GM12875 (cell line): ENCODE measurements at regions not wholly inside any gene's neighbourhood (a gene's known extent, or its start where the extent isn't known, plus 50 kb on each side); places are given as distances from the start of the nearest gene placed in this dataset.

Source experiments
- H3K4me3 ChIP-seq: one replicate; pipeline ENCODE4 v1.5.1; 2011; ENCODE audit warnings: low read depth, low read length, control low read depth
- TF ChIP-seq, protein P1 (sequence below): IDR thresholded peaks from 2 replicates; pipeline ENCODE4 v1.5.1; 2011; ENCODE audit warnings: low read depth, mild to moderate bottlenecking, control low read depth, inconsistent platforms, low read length, moderate library complexity, borderline replicate concordance; ENCODE audit not compliant: insufficient read depth

DNA sequence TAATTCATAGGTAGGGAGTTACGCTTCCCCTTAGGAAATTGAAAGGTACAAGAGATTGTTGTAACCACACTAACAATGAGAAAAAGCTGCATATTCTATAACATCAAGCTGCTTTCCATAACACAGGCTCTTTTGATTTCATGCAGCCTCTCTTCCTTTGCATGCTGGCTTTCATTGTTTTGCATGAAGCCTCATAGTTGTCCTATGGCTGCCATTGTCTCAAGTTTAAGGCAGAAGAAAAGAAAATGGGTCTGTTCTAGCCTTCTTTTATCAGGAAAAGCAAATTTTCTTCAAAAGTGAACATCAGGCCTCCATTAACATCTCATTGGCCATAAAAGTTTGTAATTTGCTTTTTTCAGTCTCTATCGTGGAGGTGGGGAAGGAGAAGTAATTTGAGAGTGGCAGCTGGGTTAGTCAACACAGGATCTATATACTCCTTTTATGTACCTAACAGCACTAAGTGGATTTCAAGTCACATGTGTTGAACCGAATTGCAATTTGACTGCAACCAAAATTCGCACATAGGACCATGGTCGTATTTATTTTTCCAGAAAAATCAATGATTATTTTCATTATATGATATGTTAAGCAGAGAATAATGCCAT, 248.5 kb upstream of the RND3 start:
- TF ChIP-seq, protein P1, sequence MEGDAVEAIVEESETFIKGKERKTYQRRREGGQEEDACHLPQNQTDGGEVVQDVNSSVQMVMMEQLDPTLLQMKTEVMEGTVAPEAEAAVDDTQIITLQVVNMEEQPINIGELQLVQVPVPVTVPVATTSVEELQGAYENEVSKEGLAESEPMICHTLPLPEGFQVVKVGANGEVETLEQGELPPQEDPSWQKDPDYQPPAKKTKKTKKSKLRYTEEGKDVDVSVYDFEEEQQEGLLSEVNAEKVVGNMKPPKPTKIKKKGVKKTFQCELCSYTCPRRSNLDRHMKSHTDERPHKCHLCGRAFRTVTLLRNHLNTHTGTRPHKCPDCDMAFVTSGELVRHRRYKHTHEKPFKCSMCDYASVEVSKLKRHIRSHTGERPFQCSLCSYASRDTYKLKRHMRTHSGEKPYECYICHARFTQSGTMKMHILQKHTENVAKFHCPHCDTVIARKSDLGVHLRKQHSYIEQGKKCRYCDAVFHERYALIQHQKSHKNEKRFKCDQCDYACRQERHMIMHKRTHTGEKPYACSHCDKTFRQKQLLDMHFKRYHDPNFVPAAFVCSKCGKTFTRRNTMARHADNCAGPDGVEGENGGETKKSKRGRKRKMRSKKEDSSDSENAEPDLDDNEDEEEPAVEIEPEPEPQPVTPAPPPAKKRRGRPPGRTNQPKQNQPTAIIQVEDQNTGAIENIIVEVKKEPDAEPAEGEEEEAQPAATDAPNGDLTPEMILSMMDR, result no peak
- no peak overlapping the region for H3K4me3 ChIP-seq

DNA sequence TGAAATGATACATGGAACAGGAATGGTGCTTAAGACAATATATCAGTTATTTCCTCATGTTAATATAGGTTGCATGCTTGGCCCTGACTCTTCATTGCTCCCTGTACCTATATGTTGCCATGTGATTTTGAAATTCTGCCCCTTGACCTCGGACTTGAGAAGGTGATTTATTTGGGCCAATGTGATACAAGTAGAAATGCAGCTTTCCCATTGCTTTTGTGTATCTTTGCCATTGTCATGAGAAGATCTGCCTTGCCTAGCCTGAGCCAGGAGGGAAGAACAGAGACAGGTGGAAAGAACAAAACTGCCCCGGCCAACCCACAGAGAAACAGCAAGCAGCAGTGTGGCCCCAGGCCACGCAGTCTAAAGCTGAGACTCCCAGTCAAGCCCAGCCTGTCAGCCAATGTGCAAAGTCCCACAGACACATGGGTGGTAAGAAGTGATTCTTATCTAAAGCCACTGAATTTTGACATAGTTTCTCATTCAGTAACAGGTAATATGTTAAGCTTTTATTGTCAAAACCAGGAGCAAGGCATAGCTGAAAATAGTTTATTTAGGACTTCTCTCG, 245.7 kb upstream of the RND3 start:
- TF ChIP-seq, protein P1, result no peak
- no peak overlapping the region for H3K4me3 ChIP-seq

DNA sequence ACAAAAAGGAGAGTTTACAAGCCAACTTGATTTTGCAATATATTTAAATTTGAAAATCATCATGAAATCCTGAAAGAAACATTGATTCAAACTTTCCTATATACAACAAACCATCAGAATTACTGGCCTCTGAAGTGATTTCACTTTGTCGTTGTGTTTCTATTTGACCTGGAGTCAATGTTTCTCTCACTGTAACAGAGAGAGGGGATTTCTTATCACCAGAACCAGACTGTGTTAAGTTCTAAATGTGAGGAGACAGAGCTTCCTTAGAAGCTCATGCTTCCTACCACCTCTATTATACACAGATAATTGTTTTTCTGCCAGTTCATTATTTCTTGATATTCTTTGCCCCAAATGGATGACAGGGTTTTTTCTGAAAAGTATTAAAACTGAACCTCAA, 245.0 kb upstream of the RND3 start:
- TF ChIP-seq, protein P1, result no peak
- H3K4me3 ChIP-seq, result no peak overlapping the region

DNA sequence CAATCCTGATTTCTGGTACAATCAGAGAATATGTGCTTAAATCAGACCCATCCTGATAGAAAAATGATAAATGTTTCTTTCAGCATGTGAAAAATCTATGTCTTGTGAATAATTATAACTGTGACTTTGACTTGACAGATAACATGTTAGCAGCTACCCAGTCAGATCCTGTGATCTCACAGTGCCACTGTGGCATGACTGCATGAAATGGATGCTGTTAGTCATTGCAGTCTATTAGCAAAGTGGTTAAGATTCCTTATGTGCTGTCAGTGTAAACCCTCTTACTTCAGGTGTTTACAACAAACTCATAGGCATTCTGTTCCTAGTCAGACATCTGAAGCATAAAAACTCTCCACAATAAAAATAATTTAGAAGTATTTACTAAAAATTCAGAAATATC, 244.6 kb upstream of the RND3 start:
- H3K4me3 ChIP-seq, result no peak overlapping the region
- TF ChIP-seq, protein P1, result no peak

DNA sequence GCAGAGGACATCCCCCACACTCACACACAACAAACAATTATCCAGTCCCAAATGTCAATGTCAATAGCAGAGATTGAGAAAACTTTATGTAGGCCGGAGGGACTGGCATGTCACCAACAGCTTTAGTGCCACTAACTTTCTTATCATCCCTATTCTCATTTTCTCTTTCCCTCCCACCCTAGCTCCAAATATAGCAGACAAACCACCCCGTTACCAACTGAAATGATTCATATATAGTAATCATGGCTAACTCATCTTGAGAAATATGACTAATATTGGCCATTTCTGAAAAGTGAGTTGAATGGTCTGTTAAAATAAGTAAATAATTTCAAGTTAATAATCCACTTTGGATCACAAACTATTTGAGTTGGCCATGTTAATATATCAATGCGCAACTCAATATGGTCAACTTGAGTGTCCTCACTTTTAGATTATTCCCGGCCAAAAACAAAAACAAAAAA, 242.1 kb upstream of the RND3 start:
- TF ChIP-seq, protein P1, result no peak
- no peak overlapping the region for H3K4me3 ChIP-seq

DNA sequence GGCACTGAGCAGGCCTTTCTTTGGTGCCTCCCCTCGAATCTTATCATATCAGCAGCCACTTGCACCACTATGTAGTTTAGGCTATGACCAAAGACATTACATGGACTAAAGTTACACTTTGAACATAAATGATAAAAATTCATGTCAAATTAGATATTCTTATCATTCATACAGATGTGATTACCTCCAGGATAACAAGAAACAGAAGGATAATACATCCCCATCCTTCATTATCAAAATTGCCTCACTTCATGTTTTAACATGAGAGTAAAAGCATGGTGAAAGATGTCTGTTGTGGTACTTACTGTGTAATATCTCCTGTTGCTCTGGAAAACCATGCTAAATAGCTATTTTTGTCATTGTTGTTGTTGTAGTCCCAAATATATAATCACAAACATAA, 230.8 kb upstream of the RND3 start:
- TF ChIP-seq, protein P1, result no peak
- H3K4me3 ChIP-seq, result no peak overlapping the region

DNA sequence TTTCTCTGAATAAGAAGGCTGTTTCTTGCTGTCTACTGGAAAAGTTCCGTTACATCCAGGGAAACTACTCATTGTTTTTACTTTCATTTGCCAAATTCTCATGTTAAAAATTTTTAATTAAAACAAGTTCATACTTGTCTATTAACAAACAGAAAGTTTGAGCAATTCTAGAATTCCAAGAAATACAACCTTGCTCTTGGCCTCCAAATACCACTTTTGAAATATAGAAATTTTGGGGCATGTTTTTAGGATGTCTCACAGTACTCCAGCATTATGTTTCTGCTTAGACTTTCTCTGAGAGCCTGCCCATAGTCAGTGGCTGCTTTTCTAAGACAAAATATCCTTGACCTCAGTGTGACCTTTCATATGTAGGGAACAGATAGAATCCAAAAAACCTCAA, 228.7 kb upstream of the RND3 start:
- H3K4me3 ChIP-seq, result no peak overlapping the region
- TF ChIP-seq, protein P1, result no peak
